ENCODE measurements at regions not wholly inside any gene's neighbourhood (a gene's known extent, or its start where the extent isn't known, plus 50 kb on each side); places are given as distances from the start of the nearest gene placed in this dataset.
"Not testable (repeated sequence)": the region's sequence is repeated elsewhere in the genome, so short reads cannot be mapped to it uniquely, and the experiment has no call there.

GRCh38 chr2:58764338-58765104, 523.4 kb upstream of the FANCL start:
- Histone ChIP-seq H3K79me2 (ENCODE audit: insufficient read depth, low read length) (no peaks in the 10 kb centered on the region), H3K27ac (ENCODE audit: low read depth, low read length) (no peak overlapping the region), H4K20me1 (ENCODE audit: insufficient read depth, low read length) (no peaks in the 10 kb centered on the region), H3K36me3 (ENCODE audit: insufficient read depth, low read length) (no peaks in the 10 kb centered on the region), H3K27me3 (ENCODE audit: insufficient read depth, low read length) (no peaks in the 10 kb centered on the region), H3K4me2 (ENCODE audit: insufficient read depth, low read length) (no peak overlapping the region), H3K4me1 (ENCODE audit: insufficient read depth, low read length) (no peaks in the 10 kb centered on the region), H2AFZ (ENCODE audit: low read length) (no peak overlapping the region), H3K9me3 (ENCODE audit: low read depth, low read length) (no peaks in the 10 kb centered on the region), H3K4me3 (ENCODE audit: insufficient read depth, low read length) (no peak overlapping the region)
- no peak for DNase-seq (ENCODE audit: insufficient read length, low spot score, missing footprints)
- TF ChIP-seq, protein P1, sequence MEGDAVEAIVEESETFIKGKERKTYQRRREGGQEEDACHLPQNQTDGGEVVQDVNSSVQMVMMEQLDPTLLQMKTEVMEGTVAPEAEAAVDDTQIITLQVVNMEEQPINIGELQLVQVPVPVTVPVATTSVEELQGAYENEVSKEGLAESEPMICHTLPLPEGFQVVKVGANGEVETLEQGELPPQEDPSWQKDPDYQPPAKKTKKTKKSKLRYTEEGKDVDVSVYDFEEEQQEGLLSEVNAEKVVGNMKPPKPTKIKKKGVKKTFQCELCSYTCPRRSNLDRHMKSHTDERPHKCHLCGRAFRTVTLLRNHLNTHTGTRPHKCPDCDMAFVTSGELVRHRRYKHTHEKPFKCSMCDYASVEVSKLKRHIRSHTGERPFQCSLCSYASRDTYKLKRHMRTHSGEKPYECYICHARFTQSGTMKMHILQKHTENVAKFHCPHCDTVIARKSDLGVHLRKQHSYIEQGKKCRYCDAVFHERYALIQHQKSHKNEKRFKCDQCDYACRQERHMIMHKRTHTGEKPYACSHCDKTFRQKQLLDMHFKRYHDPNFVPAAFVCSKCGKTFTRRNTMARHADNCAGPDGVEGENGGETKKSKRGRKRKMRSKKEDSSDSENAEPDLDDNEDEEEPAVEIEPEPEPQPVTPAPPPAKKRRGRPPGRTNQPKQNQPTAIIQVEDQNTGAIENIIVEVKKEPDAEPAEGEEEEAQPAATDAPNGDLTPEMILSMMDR (IDR thresholded peaks at IDR 0.05; ENCODE audit: extremely low read depth, low read depth, low read length): no peak

DNA sequence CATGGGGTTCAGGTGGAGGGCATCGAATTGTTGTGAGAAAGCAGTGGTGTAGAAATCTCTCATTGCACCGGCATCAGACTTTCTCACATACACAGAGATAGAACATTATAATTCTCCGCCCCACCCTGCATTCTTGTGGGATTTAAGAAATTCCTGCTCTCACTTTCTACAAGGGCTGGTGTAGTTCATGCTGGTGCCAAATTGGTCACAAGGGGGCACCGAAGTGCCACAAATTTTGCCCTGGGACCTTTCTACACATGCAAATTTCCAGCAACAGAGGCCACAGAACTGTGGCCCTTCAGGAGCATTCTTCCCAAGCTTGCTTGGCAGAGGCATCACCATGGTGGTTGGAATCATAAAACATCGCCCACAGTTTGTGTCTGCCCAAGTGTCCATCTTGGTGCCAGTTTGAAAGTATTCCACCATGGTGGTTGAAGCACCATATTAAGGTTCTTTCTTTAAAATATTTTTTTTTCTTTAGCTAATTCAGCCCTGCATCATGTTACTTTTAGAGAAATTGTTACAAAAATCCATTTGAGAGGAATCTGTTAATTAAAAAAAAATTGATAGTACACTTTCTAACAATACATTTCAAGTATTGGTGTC, 521.2 kb upstream of the FANCL start:
- Histone ChIP-seq H3K36me3 (ENCODE audit: insufficient read depth, low read length) (no peaks in the 10 kb centered on the region), H2AFZ (ENCODE audit: low read length) (no peak overlapping the region), H3K4me2 (ENCODE audit: insufficient read depth, low read length) (no peak overlapping the region), H3K4me1 (ENCODE audit: insufficient read depth, low read length) (no peaks in the 10 kb centered on the region), H4K20me1 (ENCODE audit: insufficient read depth, low read length) (no peaks in the 10 kb centered on the region), H3K27me3 (ENCODE audit: insufficient read depth, low read length) (no peaks in the 10 kb centered on the region), H3K79me2 (ENCODE audit: insufficient read depth, low read length) (no peaks in the 10 kb centered on the region), H3K27ac (ENCODE audit: low read depth, low read length) (no peak overlapping the region), H3K9me3 (ENCODE audit: low read depth, low read length) (no peaks in the 10 kb centered on the region), H3K4me3 (ENCODE audit: insufficient read depth, low read length) (no peak overlapping the region)
- DNase-seq (ENCODE audit: insufficient read length, low spot score, missing footprints): peak; percentile 15
- TF ChIP-seq, protein P1 (IDR thresholded peaks at IDR 0.05; ENCODE audit: extremely low read depth, low read depth, low read length): peak; percentile 32

DNA sequence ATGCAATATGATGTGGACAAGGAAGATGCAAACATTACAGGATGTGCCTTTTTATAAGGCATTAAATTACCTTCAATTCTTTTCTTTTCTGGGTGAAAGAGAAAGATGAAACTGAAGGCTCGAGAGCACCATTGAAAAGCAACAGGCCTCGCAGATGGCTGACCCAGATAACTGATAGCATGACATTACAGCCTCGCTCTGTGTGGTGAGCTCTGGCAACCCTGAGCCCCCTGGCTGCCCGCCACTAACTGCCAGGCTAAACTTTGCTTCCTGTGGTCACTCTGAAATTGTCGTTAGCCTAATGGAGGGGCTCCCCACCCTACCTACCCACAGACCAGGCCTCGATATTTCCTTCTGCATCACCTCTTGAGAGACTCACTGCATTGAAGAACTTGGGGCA, 516.8 kb upstream of the FANCL start:
- Histone ChIP-seq H3K4me3 (ENCODE audit: insufficient read depth, low read length) (no peak overlapping the region), H2AFZ (ENCODE audit: low read length) (no peak overlapping the region), H3K4me2 (ENCODE audit: insufficient read depth, low read length) (no peak overlapping the region), H3K4me1 (ENCODE audit: insufficient read depth, low read length) (no peaks in the 10 kb centered on the region), H3K79me2 (ENCODE audit: insufficient read depth, low read length) (no peaks in the 10 kb centered on the region), H3K9me3 (ENCODE audit: low read depth, low read length) (no peaks in the 10 kb centered on the region), H3K27me3 (ENCODE audit: insufficient read depth, low read length) (no peaks in the 10 kb centered on the region), H3K36me3 (ENCODE audit: insufficient read depth, low read length) (no peaks in the 10 kb centered on the region), H4K20me1 (ENCODE audit: insufficient read depth, low read length) (no peaks in the 10 kb centered on the region), H3K27ac (ENCODE audit: low read depth, low read length) (no peak overlapping the region)
- no peak for DNase-seq (ENCODE audit: insufficient read length, low spot score, missing footprints)
- TF ChIP-seq, protein P1 (IDR thresholded peaks at IDR 0.05; ENCODE audit: extremely low read depth, low read depth, low read length): no peak

GRCh38 chr2:58756336-58756735, 515.2 kb upstream of the FANCL start:
- no peak for DNase-seq (ENCODE audit: insufficient read length, low spot score, missing footprints)
- H3K4me2 ChIP-seq (ENCODE audit: insufficient read depth, low read length): no peak overlapping the region
- H3K27me3 ChIP-seq (ENCODE audit: insufficient read depth, low read length): no peaks in the 10 kb centered on the region
- no peak overlapping the region for H2AFZ ChIP-seq (ENCODE audit: low read length)
- H3K36me3 ChIP-seq (ENCODE audit: insufficient read depth, low read length): no peaks in the 10 kb centered on the region
- TF ChIP-seq, protein P1 (IDR thresholded peaks at IDR 0.05; ENCODE audit: extremely low read depth, low read depth, low read length): no peak
- no peak overlapping the region for H3K4me3 ChIP-seq (ENCODE audit: insufficient read depth, low read length)
- H3K4me1 ChIP-seq (ENCODE audit: insufficient read depth, low read length): no peaks in the 10 kb centered on the region
- H4K20me1 ChIP-seq (ENCODE audit: insufficient read depth, low read length): no peaks in the 10 kb centered on the region
- no peaks in the 10 kb centered on the region for H3K9me3 ChIP-seq (ENCODE audit: low read depth, low read length)
- H3K27ac ChIP-seq (ENCODE audit: low read depth, low read length): no peak overlapping the region
- no peaks in the 10 kb centered on the region for H3K79me2 ChIP-seq (ENCODE audit: insufficient read depth, low read length)

GRCh38 chr2:58752507-58752906, 511.4 kb upstream of the FANCL start:
- H3K9me3 ChIP-seq (ENCODE audit: low read depth, low read length); H3K4me3 ChIP-seq (ENCODE audit: insufficient read depth, low read length); H3K4me1 ChIP-seq (ENCODE audit: insufficient read depth, low read length); H3K27me3 ChIP-seq (ENCODE audit: insufficient read depth, low read length); H3K79me2 ChIP-seq (ENCODE audit: insufficient read depth, low read length); H2AFZ ChIP-seq (ENCODE audit: low read length); DNase-seq (ENCODE audit: insufficient read length, low spot score, missing footprints); H4K20me1 ChIP-seq (ENCODE audit: insufficient read depth, low read length); H3K27ac ChIP-seq (ENCODE audit: low read depth, low read length); H3K4me2 ChIP-seq (ENCODE audit: insufficient read depth, low read length); H3K36me3 ChIP-seq (ENCODE audit: insufficient read depth, low read length): not testable (repeated sequence)

DNA sequence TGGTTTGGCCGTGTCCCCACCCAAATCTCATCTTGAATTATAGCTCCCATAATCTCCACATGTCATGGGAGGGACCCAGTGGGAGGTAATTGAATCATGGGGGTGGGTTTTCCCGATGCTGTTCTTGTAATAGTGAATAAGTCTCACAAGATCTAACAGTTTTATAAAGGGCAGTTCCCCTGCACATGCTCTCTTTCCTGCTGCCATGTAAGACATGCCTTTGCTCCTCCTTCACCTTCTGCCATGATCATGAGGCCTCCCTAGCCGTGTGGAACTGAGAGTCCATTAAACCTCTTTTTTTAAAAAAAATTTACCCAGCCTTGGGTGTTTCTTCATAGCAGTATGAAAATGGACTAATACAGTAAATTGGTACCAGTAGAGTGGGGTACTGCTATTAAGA, 510.6 kb upstream of the FANCL start:
- H3K79me2 ChIP-seq (ENCODE audit: insufficient read depth, low read length); H3K27me3 ChIP-seq (ENCODE audit: insufficient read depth, low read length): not testable (repeated sequence)

More for the DNA sequence above, 510.6 kb upstream of the FANCL start:
- not testable (repeated sequence) for H3K4me2 ChIP-seq (ENCODE audit: insufficient read depth, low read length); H2AFZ ChIP-seq (ENCODE audit: low read length); H3K4me1 ChIP-seq (ENCODE audit: insufficient read depth, low read length); H3K27ac ChIP-seq (ENCODE audit: low read depth, low read length); H3K9me3 ChIP-seq (ENCODE audit: low read depth, low read length); DNase-seq (ENCODE audit: insufficient read length, low spot score, missing footprints); H3K4me3 ChIP-seq (ENCODE audit: insufficient read depth, low read length); H3K36me3 ChIP-seq (ENCODE audit: insufficient read depth, low read length); H4K20me1 ChIP-seq (ENCODE audit: insufficient read depth, low read length)

Data from osteoblast (primary cell).